CD4-positive, alpha-beta T cell treated with Interleukin-15 for 1 hour (primary cell): ENCODE measurements at regions not wholly inside any gene's neighbourhood (a gene's known extent, or its start where the extent isn't known, plus 50 kb on each side); places are given as distances from the start of the nearest gene placed in this dataset.

Experiments
- DNase-seq: peaks from one replicate; pipeline ENCODE4 v3.0.0-alpha.2; 2020

DNA sequence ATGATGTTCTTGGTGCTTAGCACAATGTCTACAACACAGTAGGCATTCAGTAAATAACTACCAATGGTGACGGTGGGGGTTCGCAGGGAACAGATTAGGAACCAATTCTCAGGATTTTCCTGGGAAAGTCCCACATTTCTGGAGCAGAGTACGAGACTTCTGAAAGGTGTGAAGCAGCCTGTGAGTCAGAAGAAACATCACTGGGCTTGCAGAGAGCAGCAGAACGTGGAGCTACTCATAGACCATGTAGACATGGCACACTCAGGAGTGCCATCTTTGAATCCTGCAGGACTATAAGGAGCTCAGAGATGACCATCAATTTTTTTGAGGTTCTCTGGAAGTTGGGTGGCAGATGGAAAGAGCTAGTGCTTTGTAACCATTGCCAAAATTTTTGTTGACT is 106.6 kb upstream of the ANKRD55 start:
- no peak for DNase-seq

DNA sequence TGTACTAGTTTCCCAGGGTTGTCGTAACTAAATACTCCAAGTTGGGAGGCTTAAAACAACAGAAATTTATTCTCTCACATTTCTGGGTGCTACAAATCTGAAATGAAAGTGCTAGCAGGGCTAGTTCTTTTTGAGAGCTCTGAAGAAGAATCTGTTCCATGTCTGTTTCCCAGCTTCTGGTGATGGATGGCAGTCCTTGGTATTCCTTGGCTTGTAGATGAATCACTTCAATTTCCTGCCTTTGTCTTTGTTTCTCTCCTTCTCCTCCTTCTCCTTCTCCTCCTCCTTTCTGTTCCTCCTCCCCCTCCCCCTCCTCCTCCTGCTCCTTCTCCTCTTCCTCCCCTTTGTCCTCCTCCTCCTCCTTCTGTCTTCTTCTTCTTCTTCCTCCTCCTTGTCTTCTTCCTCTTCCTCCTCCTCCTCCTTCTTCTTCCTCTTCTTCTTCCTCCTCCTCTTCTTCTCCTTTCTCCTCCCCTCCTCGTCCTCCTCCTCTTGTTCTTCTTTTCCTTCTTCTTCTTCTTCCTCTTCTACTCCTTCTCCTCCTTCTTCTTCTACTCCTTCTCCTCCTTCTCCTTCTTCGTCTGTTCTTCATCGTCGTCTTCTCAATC is 104.7 kb upstream of the ANKRD55 start:
- no peak for DNase-seq

- DNase-seq: no peak
These were observed 102.1 kb upstream of the ANKRD55 start for GRCh38 chr5:56335212-56335611.

DNA sequence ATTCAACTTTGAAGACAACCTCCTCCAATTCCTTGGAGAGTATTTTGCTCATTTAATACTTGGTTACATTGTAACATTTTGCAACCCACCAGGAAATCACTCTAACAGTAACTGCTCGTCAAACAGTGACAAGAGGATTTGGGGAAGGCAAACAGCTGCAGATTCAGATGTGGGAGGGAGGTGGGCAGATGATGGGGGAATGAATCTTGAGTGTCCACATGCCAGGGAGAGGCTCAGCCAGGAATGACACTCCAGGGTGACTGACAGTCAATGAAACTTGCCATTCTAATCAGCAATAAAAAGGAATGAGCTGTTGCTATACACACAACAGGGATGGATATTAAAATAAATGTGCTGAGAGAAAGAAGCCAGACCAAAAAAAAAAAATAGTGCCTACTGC is 97.7 kb upstream of the ANKRD55 start:
- DNase-seq: no peak

- no peak for DNase-seq
These were observed 97.0 kb upstream of the ANKRD55 start for GRCh38 chr5:56330167-56330566.

DNA sequence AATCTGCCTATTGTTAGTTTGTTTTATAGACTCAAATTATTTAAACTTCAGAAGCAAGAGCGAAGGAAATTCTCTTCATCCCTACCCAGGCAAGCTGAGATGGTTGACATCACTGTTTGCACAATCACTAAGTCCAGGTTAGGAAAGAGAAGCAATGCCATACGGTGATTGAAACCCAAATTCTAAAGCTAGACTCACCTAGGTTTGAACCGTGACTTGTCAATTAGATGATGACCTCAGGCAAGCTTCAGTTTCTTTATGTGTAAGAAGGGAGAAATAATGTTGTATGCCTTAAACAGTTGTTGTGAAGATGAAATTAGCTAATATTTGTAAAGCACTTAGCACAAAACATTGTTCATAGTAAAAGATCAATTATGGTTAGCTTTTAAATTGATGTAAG is 96.5 kb upstream of the ANKRD55 start:
- no peak for DNase-seq

DNA sequence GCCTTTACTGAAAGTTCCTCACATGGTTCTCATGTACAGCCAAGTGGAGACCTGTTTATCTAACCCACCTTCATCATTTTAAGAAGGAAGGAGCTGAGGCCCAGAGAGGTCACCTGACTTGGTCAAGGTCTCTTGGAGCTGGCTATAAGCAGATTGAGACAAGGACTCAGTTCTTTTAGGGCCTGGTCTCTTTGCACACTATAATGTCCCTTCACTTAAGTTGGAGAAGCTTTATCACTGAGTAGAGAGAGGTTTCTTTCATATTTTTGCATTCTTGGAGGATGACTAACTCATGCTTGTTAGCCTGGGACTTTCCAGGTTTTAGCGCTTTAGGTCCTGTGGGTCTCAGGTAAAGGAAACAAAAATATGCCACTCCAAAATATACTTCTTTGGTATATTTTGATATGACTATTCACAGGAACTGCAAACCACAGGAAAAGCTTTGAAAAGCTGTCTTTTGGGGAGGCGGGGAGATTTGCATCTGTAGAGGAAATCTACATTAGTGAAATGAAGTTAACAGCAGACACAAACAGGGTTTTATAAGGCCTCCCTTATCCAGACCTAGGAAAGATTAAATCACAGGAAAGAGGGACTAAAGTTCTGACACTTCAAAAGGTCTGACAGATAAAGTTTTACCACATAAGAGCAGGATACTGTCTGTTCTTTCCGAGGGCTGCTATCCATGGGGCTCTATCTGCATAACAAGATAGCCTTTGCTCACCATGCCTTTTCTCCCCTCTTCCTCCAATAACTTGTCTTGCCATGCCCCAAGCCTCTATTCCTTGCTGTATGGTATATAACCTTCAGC is 95.8 kb upstream of the ANKRD55 start:
- DNase-seq: peak; percentile 38

GRCh38 chr5:56327809-56328208 is 94.7 kb upstream of the ANKRD55 start:
- DNase-seq: no peak

- DNase-seq: no peak
These were observed 93.6 kb upstream of the ANKRD55 start for GRCh38 chr5:56326770-56327169.

GRCh38 chr5:56326116-56326515 is 93.0 kb upstream of the ANKRD55 start:
- no peak for DNase-seq

- no peak for DNase-seq
These were observed 91.9 kb upstream of the ANKRD55 start for GRCh38 chr5:56325039-56325438.

DNA sequence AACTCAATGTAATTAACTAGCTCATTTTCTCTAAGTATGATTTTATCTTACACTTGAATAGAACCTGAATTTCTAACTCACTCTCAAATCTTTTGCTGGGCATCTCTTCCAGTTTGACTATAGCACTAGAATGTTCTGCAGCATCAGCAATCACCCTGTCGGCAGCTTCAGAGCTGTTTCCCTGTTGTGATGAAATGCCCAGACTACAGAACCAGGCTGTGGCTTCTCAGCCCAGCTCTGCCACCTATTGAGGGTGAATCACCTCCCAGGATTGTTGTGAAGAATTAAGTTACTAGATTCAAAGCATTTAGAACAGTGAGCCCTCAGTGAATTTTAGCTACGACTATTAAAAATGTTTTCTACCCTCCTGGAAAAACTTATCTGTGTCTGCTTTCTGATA is 90.4 kb upstream of the ANKRD55 start:
- no peak for DNase-seq

GRCh38 chr5:56322592-56322991 is 89.5 kb upstream of the ANKRD55 start:
- no peak for DNase-seq

GRCh38 chr5:56321236-56321881 is 88.2 kb upstream of the ANKRD55 start:
- DNase-seq: no peak

DNA sequence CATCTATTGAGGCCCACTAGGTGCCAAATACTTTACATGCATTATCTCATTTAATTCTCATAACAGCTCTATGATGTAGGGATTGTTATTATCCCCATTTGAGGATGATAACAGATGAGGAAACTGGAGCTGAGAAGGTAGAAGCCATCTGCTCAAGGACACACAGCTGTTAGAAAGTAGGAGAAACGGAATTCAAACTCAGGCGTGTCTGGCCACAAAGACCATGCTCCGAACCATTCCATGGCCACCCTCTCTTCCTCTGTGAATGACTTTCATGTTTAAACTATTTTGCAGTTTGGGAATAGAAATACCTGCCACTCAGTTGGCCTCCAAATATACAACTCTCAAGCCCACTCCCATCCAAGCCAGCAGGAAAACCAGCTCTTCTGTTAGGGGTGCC is 87.6 kb upstream of the ANKRD55 start:
- DNase-seq: no peak

- no peak for DNase-seq
These were observed 86.5 kb upstream of the ANKRD55 start for GRCh38 chr5:56319526-56320181.

GRCh38 chr5:56317923-56318561 is 84.9 kb upstream of the ANKRD55 start:
- no peak for DNase-seq

DNA sequence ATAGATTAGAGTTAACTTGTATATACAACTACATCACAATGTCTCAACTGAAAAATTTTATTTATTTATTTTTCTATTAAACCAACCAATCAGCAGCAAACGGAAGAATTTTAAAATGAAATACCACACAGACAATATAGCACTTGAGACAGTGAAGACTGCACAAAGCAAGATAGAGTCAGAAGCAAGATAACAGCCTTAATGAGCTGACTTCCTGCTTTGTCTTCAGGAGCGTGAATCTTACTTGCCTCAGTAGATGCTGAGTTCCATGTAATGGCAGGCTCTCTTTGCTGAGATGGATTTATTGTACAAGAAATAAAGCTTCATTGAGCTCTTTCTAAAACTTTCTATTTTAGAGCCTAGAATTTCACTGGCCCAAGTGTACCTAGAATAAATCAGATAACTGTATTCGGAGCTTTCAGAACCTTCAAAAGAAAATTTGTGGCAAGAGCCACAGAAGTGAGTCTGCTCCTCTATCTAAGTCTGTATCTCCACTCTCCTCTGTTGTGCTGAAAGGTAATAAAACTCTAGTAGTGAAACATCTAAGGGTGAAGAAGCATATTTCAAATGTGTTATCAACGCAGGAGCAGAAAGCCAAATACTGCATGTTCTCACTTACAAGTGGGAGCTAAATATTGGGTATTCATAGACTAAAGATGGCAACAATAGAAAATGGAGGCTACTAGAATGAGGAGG is 83.3 kb upstream of the ANKRD55 start:
- DNase-seq: no peak

GRCh38 chr5:56314529-56314928 is 81.4 kb upstream of the ANKRD55 start:
- no peak for DNase-seq

GRCh38 chr5:56313596-56313995 is 80.5 kb upstream of the ANKRD55 start:
- DNase-seq: no peak

GRCh38 chr5:56313004-56313531 is 79.9 kb upstream of the ANKRD55 start:
- no peak for DNase-seq

DNA sequence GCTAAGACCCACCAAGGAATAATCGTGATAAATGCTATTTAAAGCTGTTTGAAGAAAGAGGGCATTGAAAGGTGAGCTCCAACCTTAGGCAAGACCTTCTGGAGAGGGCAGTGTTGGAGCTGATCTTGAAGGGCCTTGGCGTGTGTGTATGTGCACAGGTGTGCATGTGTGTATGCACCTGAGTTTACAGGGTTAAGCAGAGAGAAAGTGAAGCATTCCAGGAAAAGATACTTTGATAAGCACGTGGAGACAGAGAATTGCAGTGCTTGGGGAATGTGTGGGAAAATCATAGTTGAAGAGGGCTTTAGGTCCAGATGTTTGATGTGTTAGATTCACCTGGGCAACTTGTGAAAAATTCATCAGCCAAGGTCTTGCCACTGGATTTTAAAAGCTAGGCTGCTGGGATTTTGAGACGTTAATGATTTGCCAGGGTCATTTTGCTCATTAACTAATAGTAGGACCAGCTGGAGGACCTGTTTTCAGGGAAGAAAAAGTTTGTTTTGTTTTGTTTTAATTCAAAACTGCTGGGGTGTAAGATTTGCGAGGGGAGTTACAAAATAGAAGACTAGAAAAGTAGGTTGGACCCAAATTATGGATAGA is 78.3 kb upstream of the ANKRD55 start:
- no peak for DNase-seq
